ENCODE measurements at regions not wholly inside any gene's neighbourhood (a gene's known extent, or its start where the extent isn't known, plus 50 kb on each side); places are given as distances from the start of the nearest gene placed in this dataset.

GRCh38 chr2:140063356-140063755 is 1283.2 kb upstream of the NXPH2 start:
- DNase-seq (ENCODE audit: low spot score), result no peak

GRCh38 chr2:140061240-140061639 is 1281.0 kb upstream of the NXPH2 start:
- no peak for DNase-seq (ENCODE audit: low spot score)

- no peak for DNase-seq (ENCODE audit: low spot score)
These were observed 1277.7 kb upstream of the NXPH2 start for GRCh38 chr2:140057928-140058327.

GRCh38 chr2:140041811-140042210 is 1261.6 kb upstream of the NXPH2 start:
- no peak for DNase-seq (ENCODE audit: low spot score)

GRCh38 chr2:140041239-140041638 is 1261.0 kb upstream of the NXPH2 start:
- DNase-seq (ENCODE audit: low spot score), result no peak

DNA sequence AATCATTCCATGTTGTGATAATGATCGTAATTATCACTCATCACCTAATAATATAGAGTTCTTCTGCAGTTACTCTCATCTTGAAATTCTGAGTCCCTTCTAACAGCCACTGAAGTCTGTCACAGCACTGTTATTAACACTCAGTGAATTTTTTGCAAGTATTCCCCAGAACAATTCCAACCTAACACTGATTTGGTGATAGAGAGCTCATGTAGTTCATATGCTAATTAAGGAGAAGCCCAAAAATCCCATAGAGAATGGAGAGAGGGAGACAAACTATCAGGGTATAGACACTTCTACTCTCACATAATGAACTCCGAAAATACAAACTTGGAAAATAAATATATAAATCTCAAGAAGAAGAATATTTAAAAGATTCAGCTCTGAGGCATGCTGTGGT is 1253.4 kb upstream of the NXPH2 start:
- DNase-seq (ENCODE audit: low spot score), result no peak

- no peak for DNase-seq (ENCODE audit: low spot score)
These were observed 1247.8 kb upstream of the NXPH2 start for GRCh38 chr2:140027966-140028365.

DNA sequence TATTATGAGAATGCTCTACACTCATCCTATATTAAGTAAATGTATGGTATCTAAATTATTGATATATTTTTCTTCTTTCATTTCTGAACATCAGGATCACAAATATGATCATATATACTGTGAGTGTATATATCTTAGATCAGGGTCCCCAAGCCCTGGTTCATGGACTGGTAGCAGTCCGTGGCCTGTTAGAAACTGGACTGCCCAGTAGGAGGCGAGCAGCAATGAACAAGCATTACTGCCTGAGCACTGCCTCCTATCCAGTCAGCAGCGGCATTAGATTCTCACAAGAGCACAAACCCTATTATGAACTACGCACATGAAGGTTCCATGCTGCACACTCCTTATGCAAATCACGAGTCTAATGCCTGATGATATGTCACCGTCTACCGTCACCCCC is 1247.1 kb upstream of the NXPH2 start:
- DNase-seq (ENCODE audit: low spot score), result no peak

GRCh38 chr2:140023291-140023690 is 1243.1 kb upstream of the NXPH2 start:
- DNase-seq (ENCODE audit: low spot score), result no peak

- DNase-seq (ENCODE audit: low spot score), result no peak
These were observed 1238.4 kb upstream of the NXPH2 start for GRCh38 chr2:140018541-140018940.

DNA sequence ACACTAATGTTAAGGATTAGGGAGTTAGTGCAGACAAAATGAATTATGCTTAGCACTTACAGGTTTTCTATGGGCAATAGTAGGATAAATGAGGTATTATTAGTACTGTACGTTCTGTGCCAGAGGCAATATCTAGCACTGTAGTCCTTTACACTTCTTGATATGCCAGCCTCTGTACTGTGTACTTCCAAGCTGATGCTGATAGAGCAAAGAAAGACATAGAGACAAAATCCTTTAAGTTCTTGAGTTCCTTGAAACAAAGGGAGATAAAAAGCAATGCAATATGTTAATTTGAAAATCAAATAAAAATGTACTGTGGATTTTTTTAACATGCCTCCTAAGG is 1234.0 kb upstream of the NXPH2 start:
- no peak for DNase-seq (ENCODE audit: low spot score)

DNA sequence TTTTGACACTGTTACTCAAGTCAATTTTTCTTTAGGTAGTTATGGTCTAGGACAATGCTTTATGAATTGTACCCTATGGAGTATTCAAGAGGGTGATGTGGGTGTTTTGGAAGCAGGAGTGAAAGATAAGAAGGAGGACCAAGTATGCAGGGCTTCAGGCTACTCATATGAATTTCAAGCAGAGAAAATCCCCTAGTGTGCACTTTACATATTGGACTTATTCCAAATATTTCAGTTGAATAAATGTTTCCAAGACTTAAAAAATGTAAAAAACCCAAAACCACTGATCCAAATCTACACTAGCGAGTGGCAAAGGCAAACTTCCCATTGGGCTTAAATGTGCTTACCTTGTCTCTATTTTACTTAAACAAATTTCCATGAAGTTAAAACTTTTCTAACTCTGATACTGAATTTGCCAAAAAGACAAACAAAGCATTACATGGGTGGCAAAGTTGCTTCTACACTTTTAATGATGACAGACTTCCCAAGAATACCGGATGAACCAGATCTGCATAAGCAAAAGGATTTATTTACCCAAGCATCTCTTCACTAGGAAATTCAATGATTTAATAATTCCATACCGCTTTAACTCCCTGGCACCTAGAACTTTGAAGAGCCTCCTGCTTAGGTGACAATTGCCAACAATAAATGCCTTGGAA is 1233.5 kb upstream of the NXPH2 start:
- DNase-seq (ENCODE audit: low spot score), result no peak

DNA sequence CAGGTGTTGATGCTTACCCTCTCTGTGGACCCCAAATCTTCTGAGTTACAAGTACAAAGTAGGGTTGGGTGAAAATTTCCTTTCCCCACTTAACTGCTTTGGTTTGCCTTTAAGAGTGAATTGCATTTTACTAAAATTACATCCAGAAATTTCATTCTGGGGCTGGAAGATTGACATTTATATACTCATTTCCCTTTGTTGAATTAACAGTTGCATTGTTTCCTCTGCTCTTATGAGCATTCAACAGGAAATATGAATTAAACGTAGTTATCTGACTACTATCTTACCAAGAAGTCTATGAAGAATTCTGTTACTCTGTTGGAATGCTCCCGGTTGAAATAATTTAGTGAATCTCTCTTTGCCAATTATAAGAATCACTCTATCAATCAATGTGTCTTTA is 1231.1 kb upstream of the NXPH2 start:
- DNase-seq (ENCODE audit: low spot score), result no peak

GRCh38 chr2:140002110-140002509 is 1221.9 kb upstream of the NXPH2 start:
- peak; percentile 1 for DNase-seq (ENCODE audit: low spot score)

- no peak for DNase-seq (ENCODE audit: low spot score)
These were observed 1212.6 kb upstream of the NXPH2 start for GRCh38 chr2:139992711-139993345.

DNA sequence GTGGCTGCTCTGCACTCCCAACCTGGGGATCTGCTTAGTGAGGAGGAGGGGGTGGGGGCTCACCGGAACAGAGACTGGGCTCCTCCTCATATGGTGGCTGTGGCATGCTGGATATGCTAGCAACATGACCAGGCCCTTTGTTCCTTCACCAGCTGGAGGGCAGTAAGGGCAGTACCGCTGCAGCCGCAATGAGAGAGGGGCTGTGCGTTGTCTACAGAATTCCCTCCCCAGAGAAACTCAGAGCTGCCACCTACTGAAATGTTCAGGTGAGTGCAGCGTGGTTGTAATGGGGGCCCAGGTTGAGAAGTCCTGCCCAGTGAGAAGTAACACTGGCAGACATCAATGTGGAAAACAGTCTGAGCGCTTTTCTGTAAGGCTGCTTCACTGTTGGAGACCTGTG is 1211.9 kb upstream of the NXPH2 start:
- DNase-seq (ENCODE audit: low spot score), result no peak

DNA sequence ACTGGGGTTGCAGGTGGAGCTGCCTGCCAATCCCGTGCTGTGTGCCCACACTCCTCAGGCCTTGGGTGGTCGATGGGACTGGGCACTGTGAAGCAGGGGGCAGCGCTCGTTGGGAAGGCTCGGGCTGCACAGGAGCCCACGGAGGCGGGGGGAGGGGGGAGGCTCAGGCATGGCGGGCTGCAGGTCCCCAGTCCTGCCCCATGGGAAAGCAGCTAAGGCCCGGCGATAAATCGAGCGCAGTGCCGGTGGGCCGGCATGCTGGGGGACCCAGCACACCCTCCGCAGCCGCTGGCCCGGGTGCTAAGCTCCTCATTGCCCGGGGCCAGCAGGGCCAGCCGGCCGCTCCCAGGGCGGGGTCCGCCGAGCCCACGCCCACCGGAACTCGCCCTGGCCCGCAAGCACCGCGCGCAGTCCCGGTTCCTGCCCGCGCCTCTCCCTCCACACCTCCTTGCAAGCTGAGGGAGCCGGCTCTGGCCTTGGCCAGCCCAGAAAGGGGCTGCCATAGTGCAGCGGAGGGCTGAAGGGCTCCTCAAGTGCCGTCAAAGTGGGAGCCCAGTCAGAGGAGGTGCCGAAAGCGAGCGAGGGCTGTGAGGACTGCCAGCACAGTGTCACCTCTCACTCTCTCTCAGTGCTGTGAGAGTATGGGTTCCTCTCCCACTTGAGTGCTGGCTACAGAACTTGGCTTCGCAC is 1210.6 kb upstream of the NXPH2 start:
- DNase-seq (ENCODE audit: low spot score), result no peak

GRCh38 chr2:139969323-139969722 is 1189.1 kb upstream of the NXPH2 start:
- DNase-seq (ENCODE audit: low spot score), result no peak

DNA sequence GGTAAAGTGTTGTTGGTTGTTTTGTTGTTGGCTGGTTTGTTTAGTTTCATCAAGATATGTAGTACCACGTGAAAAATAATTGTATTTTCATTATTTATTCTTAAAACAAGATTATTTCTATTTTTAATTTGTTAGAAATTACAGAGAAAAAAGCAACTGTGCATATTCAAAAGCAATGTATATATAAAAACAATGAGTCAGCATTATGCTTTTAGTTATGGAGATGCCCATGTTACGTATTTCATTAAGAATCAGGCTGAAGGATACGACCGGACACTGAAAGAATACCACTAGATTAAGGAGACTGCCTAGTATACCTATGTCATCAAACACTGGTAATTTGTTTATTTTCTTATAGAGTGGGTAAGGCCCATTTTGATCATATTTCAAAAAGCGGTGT is 1188.4 kb upstream of the NXPH2 start:
- DNase-seq (ENCODE audit: low spot score), result no peak

DNA sequence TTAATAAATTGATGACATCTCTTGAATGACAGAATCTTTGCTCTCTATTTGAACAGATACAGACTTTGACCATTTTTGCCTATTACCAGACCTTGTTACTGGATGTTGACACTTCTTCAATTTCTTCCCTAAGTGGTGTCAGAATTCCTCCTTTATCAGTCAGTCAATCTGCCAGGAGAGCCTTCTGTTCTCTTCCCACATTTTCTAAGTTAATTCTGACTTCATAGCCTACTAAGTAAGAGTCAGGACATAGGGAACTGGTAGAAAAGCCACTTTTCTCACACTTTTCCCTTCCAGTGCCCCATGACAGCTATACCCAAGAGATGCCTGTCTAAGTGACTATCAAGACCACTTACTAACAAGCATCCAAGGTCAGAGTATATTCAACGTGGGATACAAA is 1187.5 kb upstream of the NXPH2 start:
- DNase-seq (ENCODE audit: low spot score), result peak; percentile 6

DNA sequence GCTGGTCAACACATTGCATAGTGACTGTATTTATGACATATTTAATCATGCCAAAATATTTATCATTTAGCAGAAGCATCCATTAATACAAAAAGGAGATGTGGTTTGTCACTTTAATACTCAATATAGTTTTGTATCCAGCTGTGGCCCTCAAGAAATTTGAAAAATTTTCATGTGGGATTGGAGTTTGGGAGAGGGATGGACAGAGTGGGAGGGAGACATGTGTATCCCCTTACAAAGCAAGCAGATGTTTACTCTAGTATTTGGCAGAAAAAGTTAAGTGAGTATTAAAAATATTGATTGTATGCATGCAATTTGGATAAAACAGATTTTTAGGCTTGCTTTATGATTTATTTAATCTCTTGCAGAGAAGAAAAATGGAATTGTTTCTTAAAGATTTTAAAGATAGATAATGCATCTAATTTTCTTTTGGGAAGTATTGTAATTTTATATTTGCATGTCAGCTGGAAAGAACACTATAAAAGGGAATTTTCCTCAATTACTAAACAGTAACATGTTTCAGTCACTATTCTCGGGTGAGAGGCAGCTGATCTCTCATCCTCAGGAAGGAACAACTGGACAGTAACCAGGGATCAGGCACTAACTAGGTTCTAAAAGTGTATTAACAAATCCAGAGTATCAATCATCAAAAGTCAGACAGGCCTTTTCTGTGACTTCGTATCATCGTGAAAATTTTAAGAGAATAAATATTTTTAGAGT is 1184.7 kb upstream of the NXPH2 start:
- DNase-seq (ENCODE audit: low spot score), result no peak

GRCh38 chr2:139963863-139964355 is 1183.7 kb upstream of the NXPH2 start:
- DNase-seq (ENCODE audit: low spot score), result no peak
